Endothelial cell (in vitro differentiated cells): ENCODE measurements at regions not wholly inside any gene's neighbourhood (a gene's known extent, or its start where the extent isn't known, plus 50 kb on each side); places are given as distances from the start of the nearest gene placed in this dataset.

ENCODE experiments used
- DNase-seq: peaks from one replicate; pipeline ENCODE4 v3.0.0; 2021; ENCODE audit warnings: low spot score
- H3K27ac Mint-ChIP-seq: one replicate; pipeline ENCODE4 v1.8.0; 2021; ENCODE audit warnings: mixed read lengths, inconsistent platforms; ENCODE audit not compliant: unreplicated experiment
- H3K27me3 Mint-ChIP-seq: one replicate; pipeline ENCODE4 v1.8.0; 2021; ENCODE audit warnings: mild to moderate bottlenecking, moderate library complexity, mixed read lengths, inconsistent platforms; ENCODE audit not compliant: unreplicated experiment
- H3K36me3 Mint-ChIP-seq: one replicate; pipeline ENCODE4 v1.8.0; 2021; ENCODE audit warnings: mild to moderate bottlenecking, low read depth, mixed read lengths, inconsistent platforms; ENCODE audit not compliant: unreplicated experiment
- H3K4me1 Mint-ChIP-seq: one replicate; pipeline ENCODE4 v1.8.0; 2021; ENCODE audit warnings: mild to moderate bottlenecking, mixed read lengths, inconsistent platforms; ENCODE audit not compliant: unreplicated experiment
- H3K4me3 Mint-ChIP-seq: one replicate; pipeline ENCODE4 v1.8.0; 2021; ENCODE audit warnings: mild to moderate bottlenecking, mixed read lengths, inconsistent platforms; ENCODE audit not compliant: unreplicated experiment
- H3K9me3 Mint-ChIP-seq: one replicate; pipeline ENCODE4 v1.8.0; 2021; ENCODE audit warnings: mixed read lengths, inconsistent platforms; ENCODE audit not compliant: unreplicated experiment
- CTCF ChIP-seq: fragments of 200-600 bp; sonication (generic); IDR thresholded peaks from one replicate; pipeline ENCODE4 v1.5.0; 2021; ENCODE audit warnings: antibody characterized with exemption; ENCODE audit not compliant: unreplicated experiment

GRCh38 chr7:17725821-17726220, 214.5 kb downstream of the SNX13 start:
- no peaks in the 10 kb centered on the region for H3K9me3 Mint-ChIP-seq
- no peak for DNase-seq
- H3K27ac Mint-ChIP-seq, result no peak overlapping the region
- H3K36me3 Mint-ChIP-seq, result no peaks in the 10 kb centered on the region
- TF ChIP-seq CTCF, result no peak
- H3K4me3 Mint-ChIP-seq, result no peak overlapping the region
- peaks cover 1% of the 10 kb centered on the region for H3K27me3 Mint-ChIP-seq
- no peaks in the 10 kb centered on the region for H3K4me1 Mint-ChIP-seq

- H3K36me3 Mint-ChIP-seq, result no peaks in the 10 kb centered on the region
- DNase-seq, result no peak
- H3K9me3 Mint-ChIP-seq, result no peaks in the 10 kb centered on the region
- H3K4me1 Mint-ChIP-seq, result no peaks in the 10 kb centered on the region
- no peak overlapping the region for H3K27ac Mint-ChIP-seq
- H3K4me3 Mint-ChIP-seq, result no peak overlapping the region
- H3K27me3 Mint-ChIP-seq, result peaks cover 1% of the 10 kb centered on the region
- no peak for TF ChIP-seq CTCF
Measured at GRCh38 chr7:17732083-17732482, 208.2 kb downstream of the SNX13 start.
